ENCODE measurements at regions not wholly inside any gene's neighbourhood (a gene's known extent, or its start where the extent isn't known, plus 50 kb on each side); places are given as distances from the start of the nearest gene placed in this dataset.

DNA sequence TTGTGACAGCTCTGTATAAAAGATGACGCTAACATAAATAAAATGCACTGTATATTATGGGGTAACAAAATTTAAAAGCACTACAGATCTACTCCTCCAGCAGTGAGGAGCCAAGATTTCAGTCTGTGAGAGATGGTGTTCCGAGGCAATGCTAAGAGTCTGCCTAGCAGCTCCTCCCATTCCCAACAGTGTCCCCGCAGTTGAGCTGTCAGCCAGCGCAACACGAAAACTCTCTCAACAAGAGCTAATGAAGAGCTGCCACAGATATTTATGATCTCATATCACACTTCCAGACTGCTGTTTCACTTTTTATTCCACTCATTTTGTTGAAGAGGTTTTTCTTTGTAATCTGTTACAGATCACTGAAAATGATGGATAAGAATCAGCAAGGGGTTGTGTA lies 53.9 kb upstream of the ESRRG start:
- no peak for ATAC-seq
- no peak for TF ChIP-seq ISL1 (CRISPR knock-in tag; IDR thresholded peaks at IDR 0.05)
- no peak for TF ChIP-seq BACH2 (CRISPR knock-in tag; IDR thresholded peaks at IDR 0.05; ENCODE audit: borderline replicate concordance)
- TF ChIP-seq ZNF565 (CRISPR knock-in tag; conservative IDR thresholded peaks at IDR 0.05; ENCODE audit: low read depth) = no peak
- TF ChIP-seq PATZ1 (CRISPR knock-in tag; IDR thresholded peaks at IDR 0.05; ENCODE audit: borderline replicate concordance) = no peak
- TF ChIP-seq, protein P1, sequence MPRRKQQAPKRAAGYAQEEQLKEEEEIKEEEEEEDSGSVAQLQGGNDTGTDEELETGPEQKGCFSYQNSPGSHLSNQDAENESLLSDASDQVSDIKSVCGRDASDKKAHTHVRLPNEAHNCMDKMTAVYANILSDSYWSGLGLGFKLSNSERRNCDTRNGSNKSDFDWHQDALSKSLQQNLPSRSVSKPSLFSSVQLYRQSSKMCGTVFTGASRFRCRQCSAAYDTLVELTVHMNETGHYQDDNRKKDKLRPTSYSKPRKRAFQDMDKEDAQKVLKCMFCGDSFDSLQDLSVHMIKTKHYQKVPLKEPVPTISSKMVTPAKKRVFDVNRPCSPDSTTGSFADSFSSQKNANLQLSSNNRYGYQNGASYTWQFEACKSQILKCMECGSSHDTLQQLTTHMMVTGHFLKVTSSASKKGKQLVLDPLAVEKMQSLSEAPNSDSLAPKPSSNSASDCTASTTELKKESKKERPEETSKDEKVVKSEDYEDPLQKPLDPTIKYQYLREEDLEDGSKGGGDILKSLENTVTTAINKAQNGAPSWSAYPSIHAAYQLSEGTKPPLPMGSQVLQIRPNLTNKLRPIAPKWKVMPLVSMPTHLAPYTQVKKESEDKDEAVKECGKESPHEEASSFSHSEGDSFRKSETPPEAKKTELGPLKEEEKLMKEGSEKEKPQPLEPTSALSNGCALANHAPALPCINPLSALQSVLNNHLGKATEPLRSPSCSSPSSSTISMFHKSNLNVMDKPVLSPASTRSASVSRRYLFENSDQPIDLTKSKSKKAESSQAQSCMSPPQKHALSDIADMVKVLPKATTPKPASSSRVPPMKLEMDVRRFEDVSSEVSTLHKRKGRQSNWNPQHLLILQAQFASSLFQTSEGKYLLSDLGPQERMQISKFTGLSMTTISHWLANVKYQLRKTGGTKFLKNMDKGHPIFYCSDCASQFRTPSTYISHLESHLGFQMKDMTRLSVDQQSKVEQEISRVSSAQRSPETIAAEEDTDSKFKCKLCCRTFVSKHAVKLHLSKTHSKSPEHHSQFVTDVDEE (CRISPR knock-in tag; IDR thresholded peaks at IDR 0.05) = no peak
- TF ChIP-seq PPARA (CRISPR knock-in tag; IDR thresholded peaks at IDR 0.05; ENCODE audit: borderline replicate concordance) = no peak
- no peak for TF ChIP-seq ZNF70 (CRISPR knock-in tag; IDR thresholded peaks at IDR 0.05)
- TF ChIP-seq CSDC2 (CRISPR knock-in tag; IDR thresholded peaks at IDR 0.05) = no peak
- no peak for TF ChIP-seq ZFP3 (CRISPR knock-in tag; IDR thresholded peaks at IDR 0.05)
- no peak for TF ChIP-seq ARNTL (CRISPR knock-in tag; IDR thresholded peaks at IDR 0.05; ENCODE audit: borderline replicate concordance, low read depth)
- no peak for TF ChIP-seq TOX (CRISPR knock-in tag; IDR thresholded peaks at IDR 0.05; ENCODE audit: borderline replicate concordance)
- no peak for TF ChIP-seq RARB (CRISPR knock-in tag; IDR thresholded peaks at IDR 0.05)
- TF ChIP-seq, protein P2, sequence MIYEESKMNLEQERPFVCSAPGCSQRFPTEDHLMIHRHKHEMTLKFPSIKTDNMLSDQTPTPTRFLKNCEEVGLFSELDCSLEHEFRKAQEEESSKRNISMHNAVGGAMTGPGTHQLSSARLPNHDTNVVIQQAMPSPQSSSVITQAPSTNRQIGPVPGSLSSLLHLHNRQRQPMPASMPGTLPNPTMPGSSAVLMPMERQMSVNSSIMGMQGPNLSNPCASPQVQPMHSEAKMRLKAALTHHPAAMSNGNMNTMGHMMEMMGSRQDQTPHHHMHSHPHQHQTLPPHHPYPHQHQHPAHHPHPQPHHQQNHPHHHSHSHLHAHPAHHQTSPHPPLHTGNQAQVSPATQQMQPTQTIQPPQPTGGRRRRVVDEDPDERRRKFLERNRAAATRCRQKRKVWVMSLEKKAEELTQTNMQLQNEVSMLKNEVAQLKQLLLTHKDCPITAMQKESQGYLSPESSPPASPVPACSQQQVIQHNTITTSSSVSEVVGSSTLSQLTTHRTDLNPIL (CRISPR knock-in tag; IDR thresholded peaks at IDR 0.05; ENCODE audit: low read depth) = no peak
- no peak for TF ChIP-seq ESRRG (CRISPR knock-in tag; IDR thresholded peaks at IDR 0.05)

Measured in SK-N-SH treated with all-trans-retinoic acid at 6 μM for 48 hours (cell line).